Stimulated activated CD4-positive, alpha-beta T cell treated with anti-CD3 and anti-CD28 coated beads, TNF-alpha, amount 100 ng/mL, for 48 hours (primary cell): ENCODE measurements at regions not wholly inside any gene's neighbourhood (a gene's known extent, or its start where the extent isn't known, plus 50 kb on each side); places are given as distances from the start of the nearest gene placed in this dataset.
"Not testable (repeated sequence)": the region's sequence is repeated elsewhere in the genome, so short reads cannot be mapped to it uniquely, and the experiment has no call there.

ENCODE experiments used
- DNase-seq, 3 donors: peaks; one replicate each; pipeline ENCODE4 v3.0.0-alpha.2; 2020; ENCODE audit warnings: low read depth in 3 of 3

GRCh38 chr3:10665592-10665991 is 150.4 kb upstream of the SLC6A11 start:
- no peak for DNase-seq

DNA sequence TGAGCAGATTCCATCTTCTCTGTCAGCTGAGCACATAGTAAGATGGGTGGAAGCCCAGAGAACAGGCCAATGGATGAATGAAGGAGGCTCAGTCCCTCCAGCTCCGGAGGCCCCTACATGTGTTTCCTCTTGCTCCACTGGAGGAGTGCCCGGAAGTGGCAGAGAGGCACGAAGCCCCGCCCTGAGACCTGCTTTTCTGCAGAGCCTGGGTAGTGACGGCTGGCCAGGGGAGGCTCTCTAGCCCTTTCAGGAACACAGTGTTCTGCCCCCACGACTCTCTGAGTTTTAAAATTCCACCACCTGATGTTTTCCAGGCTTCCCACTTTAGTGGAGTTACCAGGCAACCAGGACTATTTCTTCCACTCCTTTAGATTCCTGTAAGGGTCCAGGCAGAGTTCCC is 149.4 kb upstream of the SLC6A11 start:
- peak in 1 of 3 donors; percentile 1 for DNase-seq

- no peak for DNase-seq
These were observed 148.8 kb upstream of the SLC6A11 start for GRCh38 chr3:10667269-10667668.

DNA sequence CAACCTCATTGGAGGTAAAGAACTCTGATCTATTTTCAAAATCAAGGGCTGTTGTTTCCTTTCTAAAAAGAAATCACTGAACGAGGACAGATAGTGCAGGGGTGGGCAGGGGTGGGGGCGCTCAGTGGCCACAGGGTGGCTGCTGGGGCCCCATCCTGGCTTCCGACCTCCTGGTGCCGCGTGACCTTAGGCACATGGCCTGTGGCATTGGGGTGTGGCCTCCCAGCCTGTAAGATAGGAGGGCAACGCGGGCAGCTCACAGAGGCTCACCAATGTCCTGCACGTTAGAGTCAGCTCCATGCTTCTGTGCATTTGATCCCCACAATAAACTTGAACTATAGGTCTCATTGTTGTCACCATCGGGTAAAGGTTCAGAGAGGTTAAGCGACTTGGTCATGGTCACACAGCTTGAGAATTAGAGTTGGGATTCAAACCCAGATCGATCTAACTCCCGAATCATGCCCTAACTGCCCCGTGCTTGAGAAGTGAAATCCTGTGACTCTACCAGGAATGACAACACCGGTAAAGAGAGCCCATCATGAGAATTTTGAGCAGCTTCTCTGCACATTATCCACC is 148.0 kb upstream of the SLC6A11 start:
- DNase-seq, result no peak

DNA sequence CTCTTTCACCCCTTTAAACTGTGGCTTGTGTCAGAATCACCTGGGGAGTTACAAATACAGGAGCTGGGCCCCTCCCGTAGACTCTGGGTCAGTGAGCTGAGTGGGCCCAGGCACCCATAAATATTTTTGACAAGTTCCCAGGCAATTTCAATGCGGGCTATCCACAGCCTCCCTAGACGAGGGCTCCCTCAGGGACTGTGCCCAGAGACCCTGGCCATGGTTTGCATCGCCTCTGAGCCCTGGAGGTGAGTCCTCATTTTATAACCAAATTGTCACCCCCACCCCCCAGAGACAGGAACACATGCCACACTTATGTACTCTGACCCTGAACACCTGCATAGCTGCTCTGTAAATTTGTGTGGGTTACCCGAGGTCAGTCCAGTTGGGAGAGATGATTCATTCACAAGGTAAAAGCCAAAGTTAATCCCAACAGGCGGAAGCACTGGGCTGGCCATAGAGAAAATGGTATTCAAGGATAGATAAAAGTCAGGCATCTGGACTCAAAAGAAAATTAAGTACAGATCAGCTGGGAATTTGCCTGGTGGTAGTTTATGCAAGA is 146.5 kb upstream of the SLC6A11 start:
- DNase-seq, result no peak

DNA sequence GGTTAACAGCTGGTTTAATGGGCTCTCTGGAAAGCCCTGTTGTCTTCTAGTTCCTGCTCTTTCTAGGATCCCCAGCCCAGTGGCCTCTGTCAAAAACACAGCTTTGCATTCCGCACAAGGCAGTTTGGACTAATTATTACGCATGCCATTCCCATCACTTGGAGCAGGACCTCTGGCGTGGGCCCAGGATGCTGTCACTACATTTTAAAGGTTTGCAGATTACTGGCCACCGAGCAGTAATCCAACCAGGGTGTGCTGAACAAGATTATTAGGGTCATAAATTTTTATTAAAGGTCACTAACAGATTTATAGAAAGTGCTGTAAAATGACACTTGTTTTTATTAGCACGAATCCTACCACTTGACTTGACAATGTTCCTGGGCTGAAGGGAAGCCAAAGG is 143.6 kb upstream of the SLC6A11 start:
- no peak for DNase-seq

DNA sequence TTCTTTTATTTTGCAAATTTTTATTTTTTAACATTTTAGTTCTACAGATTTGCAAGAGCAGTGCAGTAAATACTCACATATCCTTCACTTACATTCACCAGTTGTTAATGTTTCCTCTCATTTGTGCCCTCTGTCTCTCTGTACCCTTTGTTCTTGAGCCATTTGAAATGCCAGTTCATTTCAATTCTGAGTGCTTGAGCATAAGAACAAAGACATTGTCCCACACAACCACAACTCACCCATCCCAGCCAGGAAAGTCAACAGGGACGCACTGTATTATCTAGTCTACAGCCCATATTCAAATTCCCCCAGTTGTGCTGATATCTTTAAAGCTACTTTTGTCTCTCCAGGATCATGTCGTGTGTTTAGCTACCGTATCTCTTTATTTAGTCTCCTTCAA is 141.4 kb upstream of the SLC6A11 start:
- DNase-seq, result no peak

DNA sequence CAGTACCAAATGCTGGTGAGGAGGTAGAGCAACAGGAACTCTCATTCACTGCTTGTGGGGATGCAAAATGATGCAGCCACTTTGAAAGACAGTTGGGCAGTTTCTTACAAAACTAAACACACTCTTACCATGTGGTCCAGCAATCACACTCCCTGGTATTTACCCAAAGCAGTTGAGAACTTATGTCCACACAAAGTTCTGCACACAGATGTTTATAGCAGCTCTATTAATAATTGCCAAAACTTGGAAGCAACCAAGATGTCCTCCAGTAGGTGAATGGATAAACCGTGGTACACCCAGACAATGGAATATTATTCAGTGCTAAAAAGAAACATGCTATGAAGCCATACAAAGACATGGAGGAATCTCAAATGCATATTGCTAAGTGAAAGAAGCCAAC is 139.1 kb upstream of the SLC6A11 start:
- no peak for DNase-seq

- no peak for DNase-seq
These were observed 137.1 kb upstream of the SLC6A11 start for GRCh38 chr3:10678796-10679376.

DNA sequence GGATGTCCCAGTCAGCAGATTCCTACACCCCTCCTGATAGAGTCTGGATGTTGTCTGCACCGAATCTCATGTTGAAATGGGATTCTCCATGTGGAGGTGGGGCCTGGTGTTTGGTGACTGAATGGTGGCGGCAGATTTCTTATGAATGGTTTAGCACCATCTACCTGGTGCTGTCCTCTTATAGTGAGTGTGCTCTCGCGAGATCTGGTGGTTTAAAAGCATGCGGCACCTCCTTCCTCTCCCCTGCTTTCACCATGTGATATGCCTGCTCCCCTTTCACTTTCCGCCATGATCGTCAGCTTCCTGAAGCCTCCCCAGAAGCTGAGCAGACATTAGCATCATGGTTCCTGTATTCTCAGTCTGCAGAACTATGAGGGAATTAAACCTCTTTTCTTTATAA is 135.2 kb upstream of the SLC6A11 start:
- DNase-seq, result no peak

- no peak for DNase-seq
These were observed 133.3 kb upstream of the SLC6A11 start for GRCh38 chr3:10682692-10683091.

- no peak for DNase-seq
These were observed 132.9 kb upstream of the SLC6A11 start for GRCh38 chr3:10683106-10683505.

GRCh38 chr3:10688126-10688525 is 127.9 kb upstream of the SLC6A11 start:
- DNase-seq, result no peak

DNA sequence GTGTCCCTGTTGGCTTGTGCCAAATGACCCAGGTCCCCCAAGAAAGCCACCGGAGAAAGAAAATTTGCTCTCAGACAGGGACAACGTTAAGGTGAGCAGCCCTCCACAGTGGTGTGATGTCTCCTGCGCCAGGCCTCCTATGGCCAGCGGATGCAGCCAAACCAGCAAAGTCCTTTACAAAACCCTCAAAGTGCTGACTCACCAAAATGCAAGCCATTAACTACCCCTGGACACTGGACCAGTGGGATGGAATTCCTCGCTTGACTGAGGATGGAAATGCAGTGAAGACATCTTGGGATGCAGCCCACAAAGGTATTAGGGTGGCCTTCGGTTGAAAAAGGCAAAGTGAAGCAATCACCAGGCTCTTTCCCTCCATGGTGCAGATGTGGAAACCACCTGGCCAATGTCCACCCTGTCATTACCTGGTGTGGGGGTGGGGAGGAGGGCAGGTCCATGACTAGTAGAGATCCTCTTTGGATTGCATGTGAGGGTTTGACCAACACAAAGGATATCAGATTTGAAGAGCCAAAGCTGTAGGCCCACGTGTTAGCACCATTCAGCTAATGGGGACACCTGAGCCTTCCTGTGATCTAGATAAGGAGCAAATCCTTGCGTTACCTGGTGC is 127.4 kb upstream of the SLC6A11 start:
- no peak for DNase-seq

DNA sequence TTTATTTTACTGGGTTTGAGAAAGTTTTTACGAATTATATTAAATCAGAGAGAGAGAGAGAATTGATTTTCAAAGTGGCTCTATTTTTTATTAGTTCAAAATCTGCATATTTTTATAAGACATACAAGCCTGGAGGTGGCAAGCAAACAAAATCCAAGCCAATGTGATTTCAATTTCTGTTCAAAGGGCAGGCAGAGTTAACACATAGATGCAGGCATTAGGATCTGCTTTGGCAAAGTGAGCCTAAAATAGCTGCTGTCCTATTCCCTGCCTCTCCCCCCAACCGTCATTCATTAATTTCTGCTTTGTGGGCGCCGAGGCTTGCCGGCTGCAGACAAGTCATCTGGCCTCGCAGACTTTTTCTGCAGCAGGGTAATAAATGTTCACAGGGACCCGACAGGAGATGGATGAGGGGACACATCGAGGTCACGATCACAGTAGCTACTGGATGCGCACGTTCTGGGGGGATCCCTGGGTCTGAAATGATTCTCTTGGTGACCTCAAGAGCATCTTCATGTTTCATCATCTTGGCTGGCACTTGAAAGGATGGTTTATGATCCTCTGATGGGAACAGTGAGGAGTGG is 123.9 kb upstream of the SLC6A11 start:
- DNase-seq, result no peak

GRCh38 chr3:10693457-10693856 is 122.6 kb upstream of the SLC6A11 start:
- DNase-seq, result no peak

GRCh38 chr3:10694179-10694578 is 121.8 kb upstream of the SLC6A11 start:
- no peak for DNase-seq

- not testable (repeated sequence) for DNase-seq
These were observed 120.8 kb upstream of the SLC6A11 start for GRCh38 chr3:10695186-10695585.

- no peak for DNase-seq
These were observed 120.3 kb upstream of the SLC6A11 start for GRCh38 chr3:10695595-10696285.

- no peak for DNase-seq
These were observed 118.1 kb upstream of the SLC6A11 start for GRCh38 chr3:10697918-10698317.

GRCh38 chr3:10700821-10701220 is 115.2 kb upstream of the SLC6A11 start:
- no peak for DNase-seq
